ENCODE measurements at regions not wholly inside any gene's neighbourhood (a gene's known extent, or its start where the extent isn't known, plus 50 kb on each side); places are given as distances from the start of the nearest gene placed in this dataset.

DNA sequence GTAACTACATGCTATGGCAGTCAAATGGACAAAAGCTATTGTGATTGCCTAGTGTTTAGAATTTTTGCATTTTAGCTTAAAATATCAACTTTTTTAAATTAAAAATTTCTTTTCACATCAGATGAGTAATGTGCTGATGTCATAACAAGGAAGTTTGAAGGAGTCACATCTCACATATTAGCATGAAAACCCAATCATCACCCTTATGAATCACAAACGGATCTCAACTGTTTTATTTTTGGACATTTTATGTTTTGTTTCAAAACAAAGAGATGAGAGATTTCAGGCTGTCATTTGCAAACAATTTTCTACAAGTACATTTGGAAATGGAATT lies 53.6 kb upstream of the TRERF1 start:
- no peak for ATAC-seq
- intact Hi-C loops (cut with DNase I), result no loop called here
- no peak for DNase-seq
- H3K4me3 ChIP-seq, result no peak overlapping the region
- peaks cover 0 to 5% (median 0%) of the 10 kb centered on the region in 11 donors for H3K9me3 ChIP-seq
- no peaks in the 10 kb centered on the region for H3K36me3 ChIP-seq
- H3K4me1 ChIP-seq, result peaks cover 0 to 5% (median 0%) of the 10 kb centered on the region in 9 donors
- no peak overlapping the region for H3K27ac ChIP-seq
- H3K27me3 ChIP-seq, result peaks cover 0 to 4% (median 0%) of the 10 kb centered on the region in 7 donors
- TF ChIP-seq, protein P1, sequence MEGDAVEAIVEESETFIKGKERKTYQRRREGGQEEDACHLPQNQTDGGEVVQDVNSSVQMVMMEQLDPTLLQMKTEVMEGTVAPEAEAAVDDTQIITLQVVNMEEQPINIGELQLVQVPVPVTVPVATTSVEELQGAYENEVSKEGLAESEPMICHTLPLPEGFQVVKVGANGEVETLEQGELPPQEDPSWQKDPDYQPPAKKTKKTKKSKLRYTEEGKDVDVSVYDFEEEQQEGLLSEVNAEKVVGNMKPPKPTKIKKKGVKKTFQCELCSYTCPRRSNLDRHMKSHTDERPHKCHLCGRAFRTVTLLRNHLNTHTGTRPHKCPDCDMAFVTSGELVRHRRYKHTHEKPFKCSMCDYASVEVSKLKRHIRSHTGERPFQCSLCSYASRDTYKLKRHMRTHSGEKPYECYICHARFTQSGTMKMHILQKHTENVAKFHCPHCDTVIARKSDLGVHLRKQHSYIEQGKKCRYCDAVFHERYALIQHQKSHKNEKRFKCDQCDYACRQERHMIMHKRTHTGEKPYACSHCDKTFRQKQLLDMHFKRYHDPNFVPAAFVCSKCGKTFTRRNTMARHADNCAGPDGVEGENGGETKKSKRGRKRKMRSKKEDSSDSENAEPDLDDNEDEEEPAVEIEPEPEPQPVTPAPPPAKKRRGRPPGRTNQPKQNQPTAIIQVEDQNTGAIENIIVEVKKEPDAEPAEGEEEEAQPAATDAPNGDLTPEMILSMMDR (IDR thresholded peaks at IDR 0.05), result no peak
- 46 to 47% methylated on average over 1 of the region's 1 CpG for WGBS, 2 donors

DNA sequence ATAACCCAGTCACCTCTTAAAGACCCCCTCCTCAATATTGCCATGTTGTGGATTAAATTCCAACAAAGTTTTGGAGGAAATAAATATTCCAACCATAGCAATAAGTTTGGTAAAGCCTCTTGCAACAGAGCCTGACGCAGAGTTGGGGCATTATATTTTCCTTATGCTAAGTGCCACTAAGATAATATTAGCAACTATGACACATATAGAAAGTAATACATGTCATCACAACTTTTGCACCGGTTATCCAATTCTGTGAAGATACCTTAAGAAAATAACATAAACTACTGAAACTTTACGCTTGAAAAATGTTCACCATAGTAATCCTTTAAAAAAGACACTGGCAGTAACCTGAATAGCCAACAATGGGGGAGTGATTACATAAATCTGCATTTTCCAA lies 52.2 kb upstream of the TRERF1 start:
- no peaks in the 10 kb centered on the region for H3K36me3 ChIP-seq
- H3K4me3 ChIP-seq, result no peak overlapping the region
- intact Hi-C loops (cut with DNase I), result loop anchor here in 1 of 10 donors (2.0 kb wide), 1 partner anchor 35 kb away; no protein-coding TSS in a partner anchor
- ATAC-seq (no peak), DNase-seq (no peak)
- WGBS, 2 donors, result 89 to 93% methylated on average over 3 of the region's 3 CpGs
- TF ChIP-seq, protein P1 (IDR thresholded peaks at IDR 0.05), result no peak
- peaks cover 0 to 4% (median 0%) of the 10 kb centered on the region in 7 donors for H3K27me3 ChIP-seq
- H3K4me1 ChIP-seq, result peaks cover 0 to 5% (median 0%) of the 10 kb centered on the region in 9 donors
- no peak overlapping the region for H3K27ac ChIP-seq
- peaks cover 0 to 5% (median 0%) of the 10 kb centered on the region in 11 donors for H3K9me3 ChIP-seq

DNA sequence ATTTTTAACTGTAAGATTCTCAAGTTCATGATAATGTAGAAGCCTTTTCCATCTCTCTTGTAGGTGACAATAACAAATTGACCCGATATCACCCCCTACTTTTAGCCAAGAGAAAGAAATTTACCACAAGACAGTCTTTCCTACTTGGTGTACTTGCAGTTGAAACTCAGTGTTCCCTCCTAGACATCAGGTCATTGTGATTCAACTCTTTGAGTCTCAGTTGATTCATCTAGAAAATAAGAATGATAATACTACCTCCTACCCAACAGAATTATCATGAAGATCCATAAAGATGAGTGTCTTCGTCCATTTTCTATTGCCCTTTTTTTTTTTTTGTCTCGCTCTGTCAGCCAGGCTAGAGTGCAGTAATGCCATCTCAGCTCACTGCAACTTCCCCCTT lies 51.3 kb upstream of the TRERF1 start:
- H3K9me3 ChIP-seq, result peaks cover 0 to 5% (median 0%) of the 10 kb centered on the region in 11 donors

DNA sequence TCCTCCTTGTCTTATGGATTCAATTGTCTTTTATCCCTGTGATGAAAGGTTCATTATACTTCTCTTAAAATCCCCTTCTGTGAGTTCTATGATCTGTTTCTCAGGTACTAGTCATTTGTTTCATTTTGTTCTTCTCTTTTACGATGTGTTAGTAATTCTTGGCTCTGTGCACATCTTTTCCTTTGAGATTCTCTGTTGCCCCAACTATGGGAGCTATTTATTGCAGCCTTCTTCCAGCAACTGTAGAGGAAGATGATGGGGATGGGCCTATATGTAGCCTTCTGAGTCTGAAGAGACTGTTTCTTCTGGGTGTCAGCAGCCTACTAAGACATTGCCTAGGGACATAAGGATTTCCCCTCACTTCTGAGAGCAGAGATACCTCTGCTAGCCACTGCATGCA lies 50.4 kb upstream of the TRERF1 start:
- Histone ChIP-seq H3K27ac (no peak overlapping the region), H3K27me3 (peaks cover 0 to 4% (median 0%) of the 10 kb centered on the region in 7 donors), H3K36me3 (no peaks in the 10 kb centered on the region), H3K4me1 (peaks cover 0 to 5% (median 0%) of the 10 kb centered on the region in 9 donors), H3K9me3 (peaks cover 0 to 6% (median 0%) of the 10 kb centered on the region in 11 donors), H3K4me3 (no peak overlapping the region)
- 75 to 91% methylated on average over 1 of the region's 1 CpG for WGBS, 2 donors
- ATAC-seq, result no peak
- intact Hi-C loops (cut with DNase I), result loop anchor here in 1 of 10 donors (2.0 kb wide), 1 partner anchor 37 kb away; no protein-coding TSS in a partner anchor
- TF ChIP-seq, protein P1 (IDR thresholded peaks at IDR 0.05), result no peak
- DNase-seq, result no peak

More for the DNA sequence above, 51.3 kb upstream of the TRERF1 start:
- Histone ChIP-seq H3K27ac (no peak overlapping the region), H3K27me3 (peaks cover 0 to 4% (median 0%) of the 10 kb centered on the region in 7 donors), H3K4me3 (no peak overlapping the region), H3K36me3 (no peaks in the 10 kb centered on the region), H3K4me1 (peaks cover 0 to 5% (median 0%) of the 10 kb centered on the region in 9 donors)
- DNase-seq (no peak), ATAC-seq (no peak)
- 90 to 94% methylated on average over 3 of the region's 3 CpGs for WGBS, 2 donors
- TF ChIP-seq, protein P1 (IDR thresholded peaks at IDR 0.05), result no peak
- intact Hi-C loops (cut with DNase I), result loop anchor here in 1 of 10 donors (2.0 kb wide), 1 partner anchor 36 kb away; no protein-coding TSS in a partner anchor
